HG02840 (cell line): ENCODE measurements at regions not wholly inside any gene's neighbourhood (a gene's known extent, or its start where the extent isn't known, plus 50 kb on each side); places are given as distances from the start of the nearest gene placed in this dataset.

Source experiments
- ATAC-seq: cut with Tn5 transposase; IDR thresholded peaks from one replicate; pipeline ENCODE4 v1.9.1; 2021; ENCODE audit warnings: mild to moderate bottlenecking, moderate library complexity, moderate number of reproducible peaks; ENCODE audit not compliant: unreplicated experiment, low FRiP score

DNA sequence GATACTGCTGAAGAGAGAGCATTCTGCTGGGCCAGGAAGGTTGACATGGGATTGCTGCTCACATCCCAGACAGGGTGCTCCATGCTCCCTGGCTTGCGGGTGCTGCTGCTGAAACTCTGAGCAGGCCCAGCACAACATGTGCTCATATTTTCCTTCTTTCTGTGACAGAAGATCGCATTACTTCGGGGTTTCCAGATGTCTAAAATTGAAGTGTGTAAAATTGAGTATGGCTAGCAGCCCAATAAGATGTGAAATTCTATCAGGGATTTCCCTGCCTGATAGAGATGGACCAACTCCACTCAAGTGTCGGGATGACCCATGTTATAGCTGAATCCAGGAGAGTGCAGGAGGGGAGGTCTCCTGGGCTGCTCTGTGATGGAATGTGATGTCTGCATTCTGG is 55.6 kb upstream of the KL start:
- no peak for ATAC-seq

DNA sequence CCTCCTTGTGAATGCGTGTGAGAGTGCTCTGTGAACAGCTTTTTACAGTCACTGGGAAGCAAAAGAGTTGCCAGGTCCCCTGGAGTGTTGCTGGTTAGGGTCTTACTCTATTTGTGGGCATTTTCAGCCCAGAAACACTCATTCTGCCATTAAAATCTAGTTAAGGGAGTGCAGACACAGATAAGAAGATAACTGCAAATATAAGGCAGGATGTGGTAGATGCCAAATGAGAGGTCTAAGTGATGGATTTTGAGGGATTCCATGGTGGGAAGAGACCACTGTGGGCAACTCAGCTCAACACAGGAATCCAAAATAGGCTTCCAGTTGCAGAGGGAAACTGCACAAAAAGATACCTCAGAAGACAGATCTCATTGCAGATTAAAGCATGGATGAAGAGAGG is 54.5 kb upstream of the KL start:
- no peak for ATAC-seq

DNA sequence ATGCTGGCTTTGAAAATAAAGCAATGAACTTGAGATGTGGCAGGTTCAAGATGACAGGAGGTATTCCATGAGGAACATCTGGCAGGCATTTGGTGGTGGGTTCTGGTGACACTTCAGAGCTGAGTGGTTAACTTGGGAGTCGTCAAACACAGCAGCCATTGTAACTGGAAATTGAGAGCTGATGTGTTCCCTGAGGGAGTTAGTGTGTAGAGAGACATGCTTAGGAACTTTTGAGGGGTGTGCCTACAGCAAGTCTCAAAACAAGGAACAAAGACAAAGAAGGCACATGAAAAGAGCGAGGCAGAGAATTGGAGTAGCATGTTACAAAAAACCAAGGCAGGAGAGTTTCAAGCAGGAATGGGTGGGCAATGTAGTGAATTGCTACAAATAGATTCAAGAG is 53.9 kb upstream of the KL start:
- no peak for ATAC-seq

DNA sequence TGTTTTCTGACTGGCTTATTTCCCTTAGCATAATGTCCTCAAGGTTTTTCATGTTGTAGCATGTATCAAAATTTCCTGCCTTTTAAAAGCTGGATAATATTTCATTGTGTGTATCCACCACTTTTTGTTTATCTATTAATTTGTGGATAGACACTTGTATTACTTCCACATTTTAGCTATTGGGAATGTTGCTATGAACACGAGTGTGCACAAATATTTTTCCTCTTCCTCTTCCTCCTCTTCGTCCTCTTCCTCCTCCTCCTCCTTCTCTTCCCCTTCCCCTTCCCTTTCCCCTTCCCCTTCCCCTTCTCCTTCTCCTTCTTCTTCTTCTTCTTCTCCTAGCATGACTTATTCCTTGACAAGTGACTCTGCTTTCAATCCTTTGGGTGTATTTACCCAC is 51.2 kb upstream of the KL start:
- ATAC-seq = no peak
